Endothelial cell of umbilical vein (primary cell): ENCODE measurements at regions not wholly inside any gene's neighbourhood (a gene's known extent, or its start where the extent isn't known, plus 50 kb on each side); places are given as distances from the start of the nearest gene placed in this dataset.

Experiments used
- BruUV-seq: library from RNA; stranded (reverse); fragments of 400-500 nt; replicated peaks from 2 replicates; lab custom pipeline; 2021; lab: Mats Ljungman, UMichigan
- CTCF ChIA-PET: fragments of 300-600, 350-600 bp; sonication (Branson Sonifier 250); formaldehyde crosslinking; loops from one replicate; lab custom pipeline; 2021; ENCODE audit warnings: antibody characterized with exemption, inconsistent platforms; lab: Charles Lee
- POLR2A ChIA-PET: fragments of 300-600, 350-600 bp; sonication (Branson Sonifier 250); formaldehyde crosslinking; loops from one replicate; lab custom pipeline; 2021; ENCODE audit warnings: antibody characterized with exemption, inconsistent platforms; lab: Charles Lee
- DNase-seq: peaks from one replicate; pipeline ENCODE4 v3.0.0-alpha.2; 2011; ENCODE audit warnings: low read depth, low spot score
- FAIRE-seq: peaks from 2 replicates; lab custom pipeline; 2011; peaks lifted over from hg19 to GRCh38; lab: Jason Lieb, UNC
- H2AFZ ChIP-seq: 2 replicates; pipeline ENCODE4 v1.6.0; 2012; ENCODE audit warnings: low read depth, low read length, control low read depth, inconsistent platforms
- H3K27ac ChIP-seq: 2 replicates; pipeline ENCODE4 v1.5.1; 2011; ENCODE audit warnings: low read depth, mild to moderate bottlenecking, control low read depth, low read length, moderate library complexity; ENCODE audit not compliant: insufficient read depth
- H3K27me3 ChIP-seq, 2 experiments: 2 replicates each; pipeline versions ENCODE4 v1.6.0 to v1.6.1; 2011; ENCODE audit warnings: low read length in 2 of 2, mixed read lengths in 1 of 2; ENCODE audit not compliant: control insufficient read depth in 2 of 2, insufficient read depth in 2 of 2
- H3K36me3 ChIP-seq, 2 experiments: 2 replicates in 1 of 2; 3 replicates in 1 of 2; pipeline ENCODE4 v1.5.1; 2011; ENCODE audit warnings: low read length in 2 of 2, mild to moderate bottlenecking in 1 of 2, moderate library complexity in 1 of 2; ENCODE audit not compliant: control insufficient read depth in 2 of 2, insufficient read depth in 2 of 2; ENCODE audit errors: extremely low read depth in 1 of 2
- H3K4me1 ChIP-seq: 3 replicates; pipeline ENCODE4 v1.5.1; 2011; ENCODE audit warnings: mild to moderate bottlenecking, low read length; ENCODE audit not compliant: control insufficient read depth, insufficient read depth; ENCODE audit errors: extremely low read depth
- H3K4me2 ChIP-seq: 2 replicates; pipeline ENCODE4 v1.6.1; 2011; ENCODE audit warnings: low read length, control low read depth, mixed read lengths; ENCODE audit not compliant: insufficient read depth
- H3K4me3 ChIP-seq, 3 experiments: fragments of 200-600 bp in 1 of 3; sonication (generic), shearing (Covaris generic) in 1 of 3; replicated peaks in 1 of 3; 2 replicates each; pipeline ENCODE4 v1.5.1; 2011 to 2016; ENCODE audit warnings: control low read depth in 3 of 3, low read length in 3 of 3, mild to moderate bottlenecking in 2 of 3, inconsistent platforms in 1 of 3, low read depth in 1 of 3, moderate library complexity in 1 of 3; ENCODE audit not compliant: insufficient read depth in 1 of 3
- H3K79me2 ChIP-seq: 2 replicates; pipeline ENCODE4 v1.6.0; 2012; ENCODE audit warnings: low read length, inconsistent platforms; ENCODE audit not compliant: control insufficient read depth, insufficient read depth
- H3K9ac ChIP-seq: replicated peaks from 2 replicates; pipeline ENCODE3; 2011; ENCODE audit warnings: low read length, control low read depth; ENCODE audit not compliant: insufficient read depth; ENCODE audit errors: extremely low read depth
- H3K9me1 ChIP-seq: replicated peaks from 3 replicates; pipeline ENCODE4 v1.6.0; 2011; ENCODE audit warnings: mild to moderate bottlenecking, low read length; ENCODE audit not compliant: control insufficient read depth, insufficient read depth; ENCODE audit errors: extremely low read depth
- H3K9me3 ChIP-seq: replicated peaks from 2 replicates; pipeline ENCODE4 v1.5.1; 2012; ENCODE audit warnings: low read length, inconsistent platforms; ENCODE audit not compliant: control insufficient read depth, insufficient read depth
- H4K20me1 ChIP-seq: replicated peaks from 2 replicates; pipeline ENCODE3; 2011; ENCODE audit warnings: mild to moderate bottlenecking, low read length; ENCODE audit not compliant: control insufficient read depth, insufficient read depth; ENCODE audit errors: extremely low read depth
- EZH2 ChIP-seq: IDR thresholded peaks from 2 replicates; pipeline ENCODE4 v1.6.1; 2012; ENCODE audit warnings: borderline replicate concordance, low read depth, mild to moderate bottlenecking, moderate library complexity, low read length, inconsistent platforms; ENCODE audit not compliant: severe bottlenecking
- FOS ChIP-seq: IDR thresholded peaks from 2 replicates; pipeline ENCODE4 v1.6.1; 2011; ENCODE audit warnings: mild to moderate bottlenecking, low read length, moderate library complexity, borderline replicate concordance; ENCODE audit not compliant: insufficient read depth
- GATA2 ChIP-seq: IDR thresholded peaks from 2 replicates; pipeline ENCODE4 v1.7.0; 2011; ENCODE audit warnings: low read depth, mild to moderate bottlenecking, moderate library complexity, mixed read lengths, low read length; ENCODE audit not compliant: insufficient read length, insufficient read depth
- JUN ChIP-seq: IDR thresholded peaks from 2 replicates; pipeline ENCODE4 v1.6.1; 2011; ENCODE audit warnings: borderline replicate concordance, low read depth; ENCODE audit not compliant: insufficient read length, insufficient read depth
- MYC ChIP-seq: IDR thresholded peaks from one replicate; pipeline ENCODE4 v1.6.1; 2011; ENCODE audit warnings: mild to moderate bottlenecking, low read depth, low read length
- POLR2A ChIP-seq: IDR thresholded peaks from 2 replicates; pipeline ENCODE4 v1.6.1; 2012; ENCODE audit warnings: low read depth, mild to moderate bottlenecking, control low read depth, low read length
- POLR2AphosphoS5 ChIP-seq: IDR thresholded peaks from 2 replicates; pipeline ENCODE4 v1.6.1; 2012; ENCODE audit warnings: low read depth, mild to moderate bottlenecking, control low read depth, low read length, moderate library complexity; ENCODE audit not compliant: insufficient read depth
- dilution Hi-C: fragments of 300-500 bp; cut with MboI; formaldehyde crosslinking; loops from one replicate; pipeline ENCODE4 v1.15.0; 2019; ENCODE audit warnings: low sequenced_read_pairs; ENCODE audit not compliant: extremely low pct_ligation_motif_present
- intact Hi-C: fragments of 100-400 bp; cut with micrococcal nuclease; formaldehyde crosslinking; loops from one replicate; pipeline ENCODE4 v1.10.0; 2022
- TF ChIP-seq, protein P1 (sequence below), 2 donors: IDR thresholded peaks; 1 replicate in 1 of 2; 2 replicates in 1 of 2; pipeline ENCODE4 v1.5.1; 2011; ENCODE audit warnings: low read length in 2 of 2, mild to moderate bottlenecking in 2 of 2, moderate library complexity in 2 of 2, control low read depth in 1 of 2, inconsistent platforms in 1 of 2, low read depth in 1 of 2; ENCODE audit not compliant: insufficient read depth in 1 of 2; ENCODE audit errors: extremely low read depth in 1 of 2
- TF ChIP-seq, protein P2 (sequence below): IDR thresholded peaks from 2 replicates; pipeline ENCODE4 v1.6.1; 2011; ENCODE audit not compliant: insufficient read depth, insufficient read length

DNA sequence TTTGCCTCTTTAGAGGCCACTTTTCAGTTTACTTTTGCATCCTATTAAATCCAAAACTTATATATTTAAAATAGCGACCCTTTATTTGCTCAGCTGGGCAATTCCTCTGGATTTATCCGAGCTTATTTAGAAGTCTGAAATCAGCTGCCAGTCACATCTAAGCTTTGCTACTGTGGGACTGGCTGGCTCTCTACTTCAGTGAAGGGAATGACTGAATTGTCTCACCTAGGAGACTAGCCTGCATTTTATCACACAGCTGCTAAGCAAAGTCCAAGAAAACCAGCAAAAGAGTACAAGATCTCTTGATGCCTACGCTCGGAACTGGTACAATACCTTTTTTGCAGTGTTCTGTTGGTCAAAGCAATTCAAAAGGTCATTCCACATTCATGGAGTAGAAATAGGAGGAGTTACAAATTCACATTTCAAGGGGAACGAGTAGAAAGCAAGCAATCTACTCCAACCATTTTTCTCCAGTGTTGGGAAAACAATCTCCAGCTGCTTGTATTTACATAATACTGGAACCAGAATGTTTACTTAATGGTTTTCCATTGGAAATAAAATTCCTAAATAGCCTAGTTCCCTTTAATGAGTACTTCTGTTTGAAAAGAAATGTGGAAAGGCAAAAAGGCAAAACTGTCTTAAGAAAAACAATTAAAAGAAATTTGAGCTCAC, 160.2 kb downstream of the MAGEB5 start:
- Histone ChIP-seq H4K20me1 (no peaks in the 10 kb centered on the region), H3K4me2 (no peak overlapping the region), H3K9me3 (no peaks in the 10 kb centered on the region), H3K4me3 (no peak overlapping the region), H3K9me1 (no peaks in the 10 kb centered on the region), H2AFZ (no peak overlapping the region), H3K27ac (no peak overlapping the region), H3K4me1 (no peaks in the 10 kb centered on the region), H3K36me3 (no peaks in the 10 kb centered on the region), H3K79me2 (no peaks in the 10 kb centered on the region), H3K9ac (no peak overlapping the region), H3K27me3 (no peaks in the 10 kb centered on the region)
- no peak for TF ChIP-seq POLR2AphosphoS5
- TF ChIP-seq POLR2A = no peak
- no peak for TF ChIP-seq MYC
- TF ChIP-seq, protein P1, sequence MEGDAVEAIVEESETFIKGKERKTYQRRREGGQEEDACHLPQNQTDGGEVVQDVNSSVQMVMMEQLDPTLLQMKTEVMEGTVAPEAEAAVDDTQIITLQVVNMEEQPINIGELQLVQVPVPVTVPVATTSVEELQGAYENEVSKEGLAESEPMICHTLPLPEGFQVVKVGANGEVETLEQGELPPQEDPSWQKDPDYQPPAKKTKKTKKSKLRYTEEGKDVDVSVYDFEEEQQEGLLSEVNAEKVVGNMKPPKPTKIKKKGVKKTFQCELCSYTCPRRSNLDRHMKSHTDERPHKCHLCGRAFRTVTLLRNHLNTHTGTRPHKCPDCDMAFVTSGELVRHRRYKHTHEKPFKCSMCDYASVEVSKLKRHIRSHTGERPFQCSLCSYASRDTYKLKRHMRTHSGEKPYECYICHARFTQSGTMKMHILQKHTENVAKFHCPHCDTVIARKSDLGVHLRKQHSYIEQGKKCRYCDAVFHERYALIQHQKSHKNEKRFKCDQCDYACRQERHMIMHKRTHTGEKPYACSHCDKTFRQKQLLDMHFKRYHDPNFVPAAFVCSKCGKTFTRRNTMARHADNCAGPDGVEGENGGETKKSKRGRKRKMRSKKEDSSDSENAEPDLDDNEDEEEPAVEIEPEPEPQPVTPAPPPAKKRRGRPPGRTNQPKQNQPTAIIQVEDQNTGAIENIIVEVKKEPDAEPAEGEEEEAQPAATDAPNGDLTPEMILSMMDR (IDR thresholded peaks at IDR 0.05; ENCODE audit: extremely low read depth in 1 of 2, insufficient read depth in 1 of 2, low read depth in 1 of 2, low read length in 2 of 2) = no peak
- TF ChIP-seq, protein P2, sequence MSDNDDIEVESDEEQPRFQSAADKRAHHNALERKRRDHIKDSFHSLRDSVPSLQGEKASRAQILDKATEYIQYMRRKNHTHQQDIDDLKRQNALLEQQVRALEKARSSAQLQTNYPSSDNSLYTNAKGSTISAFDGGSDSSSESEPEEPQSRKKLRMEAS = no peak
- no peak for TF ChIP-seq EZH2
- no peak for TF ChIP-seq JUN
- no peak for TF ChIP-seq FOS
- no peak for TF ChIP-seq GATA2
- ChIA-PET POLR2A (no interaction called here), CTCF (no interaction called here)
- intact Hi-C loops (no loop called here), dilution Hi-C loops (no loop called here)
- FAIRE-seq (no peak), DNase-seq (no peak)
- no TSS peak for BruUV-seq
